HG03066 (cell line): ENCODE measurements at regions not wholly inside any gene's neighbourhood (a gene's known extent, or its start where the extent isn't known, plus 50 kb on each side); places are given as distances from the start of the nearest gene placed in this dataset.

Source experiments
- ATAC-seq: cut with Tn5 transposase; IDR thresholded peaks from one replicate; pipeline ENCODE4 v1.9.1; 2021; ENCODE audit warnings: low read depth; ENCODE audit not compliant: unreplicated experiment

GRCh38 chr1:98051065-98051675 lies 130.3 kb upstream of the DPYD start:
- ATAC-seq, result no peak

- ATAC-seq, result no peak
These were observed 128.7 kb upstream of the DPYD start for GRCh38 chr1:98049370-98050135.

GRCh38 chr1:98048751-98049325 lies 128.0 kb upstream of the DPYD start:
- ATAC-seq, result no peak

GRCh38 chr1:98048244-98048643 lies 127.4 kb upstream of the DPYD start:
- peak; percentile 47 for ATAC-seq

GRCh38 chr1:98047171-98047570 lies 126.3 kb upstream of the DPYD start:
- no peak for ATAC-seq

GRCh38 chr1:98045767-98046641 lies 125.2 kb upstream of the DPYD start:
- ATAC-seq, result no peak

- ATAC-seq, result no peak
These were observed 124.5 kb upstream of the DPYD start for GRCh38 chr1:98045211-98045766.

GRCh38 chr1:98044766-98045165 lies 123.9 kb upstream of the DPYD start:
- ATAC-seq, result no peak

GRCh38 chr1:98044071-98044697 lies 123.3 kb upstream of the DPYD start:
- ATAC-seq, result no peak

- no peak for ATAC-seq
These were observed 114.8 kb upstream of the DPYD start for GRCh38 chr1:98035602-98036002.

GRCh38 chr1:98034505-98034904 lies 113.7 kb upstream of the DPYD start:
- ATAC-seq, result no peak

- no peak for ATAC-seq
These were observed 112.1 kb upstream of the DPYD start for GRCh38 chr1:98032958-98033357.

- ATAC-seq, result no peak
These were observed 110.1 kb upstream of the DPYD start for GRCh38 chr1:98030976-98031375.

- ATAC-seq, result no peak
These were observed 109.6 kb upstream of the DPYD start for GRCh38 chr1:98030483-98030882.

- no peak for ATAC-seq
These were observed 108.0 kb upstream of the DPYD start for GRCh38 chr1:98028800-98029199.

- ATAC-seq, result no peak
These were observed 106.4 kb upstream of the DPYD start for GRCh38 chr1:98027103-98027705.

GRCh38 chr1:98025858-98026257 lies 105.0 kb upstream of the DPYD start:
- ATAC-seq, result no peak

- no peak for ATAC-seq
These were observed 100.3 kb upstream of the DPYD start for GRCh38 chr1:98021126-98021525.

- no peak for ATAC-seq
These were observed 98.9 kb upstream of the DPYD start for GRCh38 chr1:98019747-98020146.

GRCh38 chr1:98018074-98018473 lies 97.2 kb upstream of the DPYD start:
- ATAC-seq, result no peak
